Keratinocyte (primary cell): ENCODE measurements at regions not wholly inside any gene's neighbourhood (a gene's known extent, or its start where the extent isn't known, plus 50 kb on each side); places are given as distances from the start of the nearest gene placed in this dataset.

ENCODE experiments used
- DNase-seq: peaks from one replicate; pipeline ENCODE4 v3.0.0-alpha.2; 2011; ENCODE audit warnings: low read depth, missing footprints, low spot score
- FAIRE-seq: peaks from 2 replicates; lab custom pipeline; 2011; peaks lifted over from hg19 to GRCh38; lab: Jason Lieb, UNC
- H2AFZ ChIP-seq: 2 replicates; pipeline ENCODE4 v1.6.0; 2012; ENCODE audit warnings: low read length, control low read depth, inconsistent platforms; ENCODE audit not compliant: control insufficient read depth
- H3K27ac ChIP-seq: 2 replicates; pipeline ENCODE4 v1.5.1; 2011; ENCODE audit warnings: low read length; ENCODE audit not compliant: control insufficient read depth, insufficient read depth
- H3K27me3 ChIP-seq: 3 replicates; pipeline ENCODE4 v1.6.0; 2011; ENCODE audit warnings: low read length; ENCODE audit not compliant: control insufficient read depth, insufficient read depth; ENCODE audit errors: extremely low read depth
- H3K36me3 ChIP-seq, 2 experiments: 2 replicates in 1 of 2; 3 replicates in 1 of 2; pipeline ENCODE4 v1.5.1; 2011; ENCODE audit warnings: low read length in 2 of 2, mild to moderate bottlenecking in 1 of 2; ENCODE audit not compliant: control insufficient read depth in 2 of 2, insufficient read depth in 2 of 2; ENCODE audit errors: extremely low read depth in 1 of 2
- H3K4me1 ChIP-seq: 3 replicates; pipeline ENCODE4 v1.5.1; 2011; ENCODE audit warnings: low read length; ENCODE audit not compliant: control insufficient read depth, insufficient read depth; ENCODE audit errors: extremely low read depth
- H3K4me2 ChIP-seq: 3 replicates; pipeline ENCODE4 v1.6.0; 2011; ENCODE audit warnings: low read depth, low read length; ENCODE audit not compliant: control insufficient read depth, insufficient read depth; ENCODE audit errors: extremely low read depth
- H3K4me3 ChIP-seq, 3 experiments: fragments of 200-600 bp in 1 of 3; sonication (generic) in 1 of 3; 2 replicates in 2 of 3; 3 replicates in 1 of 3; pipeline ENCODE4 v1.5.1; 2011 to 2016; ENCODE audit warnings: low read length in 3 of 3, mild to moderate bottlenecking in 3 of 3, control low read depth in 2 of 3, inconsistent platforms in 1 of 3, low read depth in 1 of 3, mixed read lengths in 1 of 3, mixed run types in 1 of 3, moderate library complexity in 1 of 3; ENCODE audit not compliant: control insufficient read depth in 2 of 3, insufficient read depth in 2 of 3; ENCODE audit errors: extremely low read depth in 1 of 3
- H3K79me2 ChIP-seq: 2 replicates; pipeline ENCODE4 v1.6.0; 2012; ENCODE audit warnings: low read length; ENCODE audit not compliant: control insufficient read depth, insufficient read depth
- H3K9ac ChIP-seq: 3 replicates; pipeline ENCODE4 v1.6.0; 2011; ENCODE audit warnings: low read length; ENCODE audit not compliant: control insufficient read depth, insufficient read depth; ENCODE audit errors: extremely low read depth
- H3K9me1 ChIP-seq: 3 replicates; pipeline ENCODE4 v1.6.0; 2011; ENCODE audit warnings: low read length; ENCODE audit not compliant: control insufficient read depth, insufficient read depth; ENCODE audit errors: extremely low read depth
- H3K9me3 ChIP-seq: 2 replicates; pipeline ENCODE4 v1.5.1; 2012; ENCODE audit warnings: low read depth, low read length; ENCODE audit not compliant: control insufficient read depth
- H4K20me1 ChIP-seq: 3 replicates; pipeline ENCODE4 v1.6.0; 2011; ENCODE audit warnings: low read length; ENCODE audit not compliant: control insufficient read depth, insufficient read depth; ENCODE audit errors: extremely low read depth
- EZH2 ChIP-seq: IDR thresholded peaks from one replicate; pipeline ENCODE4 v1.6.1; 2012; ENCODE audit warnings: inconsistent platforms, mild to moderate bottlenecking, low read length, moderate library complexity
- dilution Hi-C: fragments of 300-500 bp; cut with MboI; formaldehyde crosslinking; loops from one replicate; pipeline ENCODE4 v1.7.0; 2020; ENCODE audit warnings: low sequenced_read_pairs; ENCODE audit not compliant: extremely low pct_ligation_motif_present
- TF ChIP-seq, protein P1 (sequence below), 3 experiments: IDR thresholded peaks in 1 of 3; conservative IDR thresholded peaks in 1 of 3; optimal IDR thresholded peaks in 1 of 3; 2 replicates in 2 of 3; 3 replicates in 1 of 3; pipeline versions ENCODE3 to v1.5.1; 2011; ENCODE audit warnings: low read length in 3 of 3, mild to moderate bottlenecking in 3 of 3, moderate library complexity in 2 of 3, control low read depth in 1 of 3, inconsistent platforms in 1 of 3; ENCODE audit not compliant: insufficient read depth in 2 of 3; ENCODE audit errors: extremely low read depth in 1 of 3

DNA sequence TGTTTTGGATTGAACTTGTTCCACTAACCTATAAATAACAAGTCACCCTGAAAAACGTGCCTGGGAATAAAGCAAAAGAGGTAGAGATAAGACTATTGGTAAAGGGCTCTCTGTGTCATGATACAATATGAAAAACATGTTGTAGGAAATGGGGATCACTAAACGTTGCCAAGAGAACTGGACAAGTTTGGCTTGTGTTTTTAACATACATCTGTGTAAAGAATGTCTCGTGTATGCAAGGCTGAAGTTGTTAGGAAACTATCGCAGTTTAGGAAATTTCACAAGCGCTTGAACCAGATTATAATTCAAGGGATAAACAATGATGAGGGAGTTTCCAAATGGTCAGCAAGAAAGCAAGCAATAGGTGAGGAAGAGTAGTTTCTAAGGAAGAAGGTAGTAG lies 655.8 kb downstream of the PCDH7 start:
- no peaks in the 10 kb centered on the region for H3K9me1 ChIP-seq
- DNase-seq (no peak), FAIRE-seq (no peak)
- dilution Hi-C loops: no loop called here
- no peaks in the 10 kb centered on the region for H4K20me1 ChIP-seq
- no peaks in the 10 kb centered on the region for H3K79me2 ChIP-seq
- H3K27me3 ChIP-seq: no peaks in the 10 kb centered on the region
- H3K9me3 ChIP-seq: no peaks in the 10 kb centered on the region
- no peak overlapping the region for H3K9ac ChIP-seq
- no peak for TF ChIP-seq EZH2
- TF ChIP-seq, protein P1, sequence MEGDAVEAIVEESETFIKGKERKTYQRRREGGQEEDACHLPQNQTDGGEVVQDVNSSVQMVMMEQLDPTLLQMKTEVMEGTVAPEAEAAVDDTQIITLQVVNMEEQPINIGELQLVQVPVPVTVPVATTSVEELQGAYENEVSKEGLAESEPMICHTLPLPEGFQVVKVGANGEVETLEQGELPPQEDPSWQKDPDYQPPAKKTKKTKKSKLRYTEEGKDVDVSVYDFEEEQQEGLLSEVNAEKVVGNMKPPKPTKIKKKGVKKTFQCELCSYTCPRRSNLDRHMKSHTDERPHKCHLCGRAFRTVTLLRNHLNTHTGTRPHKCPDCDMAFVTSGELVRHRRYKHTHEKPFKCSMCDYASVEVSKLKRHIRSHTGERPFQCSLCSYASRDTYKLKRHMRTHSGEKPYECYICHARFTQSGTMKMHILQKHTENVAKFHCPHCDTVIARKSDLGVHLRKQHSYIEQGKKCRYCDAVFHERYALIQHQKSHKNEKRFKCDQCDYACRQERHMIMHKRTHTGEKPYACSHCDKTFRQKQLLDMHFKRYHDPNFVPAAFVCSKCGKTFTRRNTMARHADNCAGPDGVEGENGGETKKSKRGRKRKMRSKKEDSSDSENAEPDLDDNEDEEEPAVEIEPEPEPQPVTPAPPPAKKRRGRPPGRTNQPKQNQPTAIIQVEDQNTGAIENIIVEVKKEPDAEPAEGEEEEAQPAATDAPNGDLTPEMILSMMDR (optimal IDR thresholded peaks at IDR 0.05 in 1 of 3, IDR thresholded peaks at IDR 0.05 in 1 of 3, conservative IDR thresholded peaks at IDR 0.05 in 1 of 3; ENCODE audit: extremely low read depth in 1 of 3, insufficient read depth in 2 of 3, low read length in 3 of 3): no peak
- no peak overlapping the region for H3K27ac ChIP-seq
- no peak overlapping the region for H2AFZ ChIP-seq
- no peak overlapping the region for H3K4me3 ChIP-seq
- H3K4me2 ChIP-seq: no peak overlapping the region
- H3K4me1 ChIP-seq: no peaks in the 10 kb centered on the region
- no peaks in the 10 kb centered on the region for H3K36me3 ChIP-seq

DNA sequence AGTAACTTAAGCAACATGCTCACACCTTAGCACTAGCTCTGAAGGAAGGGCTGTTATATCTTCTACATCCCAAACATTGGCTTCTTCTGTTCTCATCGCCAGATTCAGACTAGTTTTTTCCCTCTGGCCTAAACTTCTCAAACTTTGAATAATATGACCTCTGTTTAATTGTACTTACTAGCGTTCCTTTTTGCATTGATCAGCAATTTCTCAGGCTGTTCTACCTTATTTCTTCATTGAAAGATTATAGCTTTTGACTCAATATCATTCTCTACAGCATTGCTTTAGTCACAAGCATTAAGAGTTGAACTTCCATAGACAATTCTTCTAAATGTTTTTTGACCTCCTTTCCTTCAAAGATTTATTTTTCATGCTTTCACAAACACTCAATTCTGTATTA lies 659.2 kb downstream of the PCDH7 start:
- DNase-seq (no peak), FAIRE-seq (no peak)
- Histone ChIP-seq H3K27me3 (no peaks in the 10 kb centered on the region), H3K4me3 (no peak overlapping the region), H3K4me1 (no peaks in the 10 kb centered on the region), H3K9me3 (no peaks in the 10 kb centered on the region), H4K20me1 (no peaks in the 10 kb centered on the region), H3K9ac (no peak overlapping the region), H2AFZ (no peak overlapping the region), H3K9me1 (no peaks in the 10 kb centered on the region), H3K27ac (no peak overlapping the region), H3K4me2 (no peak overlapping the region), H3K79me2 (no peaks in the 10 kb centered on the region), H3K36me3 (no peaks in the 10 kb centered on the region)
- dilution Hi-C loops: no loop called here
- TF ChIP-seq, protein P1 (optimal IDR thresholded peaks at IDR 0.05 in 1 of 3, IDR thresholded peaks at IDR 0.05 in 1 of 3, conservative IDR thresholded peaks at IDR 0.05 in 1 of 3; ENCODE audit: extremely low read depth in 1 of 3, insufficient read depth in 2 of 3, low read length in 3 of 3): no peak
- TF ChIP-seq EZH2: no peak
